Anterior cingulate cortex (tissue), 58 donors: ENCODE measurements at regions not wholly inside any gene's neighbourhood (a gene's known extent, or its start where the extent isn't known, plus 50 kb on each side); places are given as distances from the start of the nearest gene placed in this dataset.
"Not testable (repeated sequence)": the region's sequence is repeated elsewhere in the genome, so short reads cannot be mapped to it uniquely, and the experiment has no call there.

ENCODE experiments used
- DNase-seq, 58 donors: peaks; one replicate each; lab custom pipeline; 2025; lab: John Stamatoyannopoulos, UW

DNA sequence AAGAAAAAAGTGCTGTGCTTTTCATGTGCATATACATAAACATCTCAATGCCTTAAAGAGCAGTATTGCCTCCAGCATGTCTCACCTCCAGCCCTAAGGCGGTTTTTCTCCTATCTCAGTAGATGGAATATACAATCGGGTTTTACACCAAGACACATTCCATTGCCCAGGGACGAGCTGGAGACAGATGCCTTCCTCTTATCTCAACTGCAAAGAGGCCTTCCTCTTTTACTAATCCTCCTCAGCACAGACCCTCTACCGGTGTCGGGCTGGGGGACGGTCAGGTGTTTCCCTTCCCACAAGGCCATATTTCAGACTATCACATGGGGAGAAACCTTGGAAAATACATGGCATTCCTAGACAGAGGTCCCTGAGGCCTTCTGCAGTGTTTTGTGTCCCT is 385.3 kb downstream of the AMY1C start:
- not testable (repeated sequence) for DNase-seq

DNA sequence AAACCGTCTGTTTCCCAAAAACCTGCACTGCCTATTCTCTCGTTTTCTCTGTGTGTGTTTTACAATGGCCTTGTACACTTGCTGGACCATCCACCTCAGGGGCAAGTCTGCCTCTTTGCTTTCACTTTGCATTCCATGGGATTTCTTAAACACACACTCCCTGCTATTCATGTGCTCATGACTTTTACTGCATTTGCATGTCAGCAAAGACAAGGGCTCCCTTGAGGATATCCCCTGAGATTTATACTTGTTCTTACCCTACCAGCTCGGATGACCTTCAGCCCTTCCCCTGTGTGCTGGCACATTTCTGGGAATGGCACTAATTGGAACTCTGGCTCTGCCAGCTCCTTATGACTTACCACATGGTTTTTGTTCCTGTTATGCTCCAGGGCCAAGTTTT is 386.9 kb downstream of the AMY1C start:
- no peak for DNase-seq

- no peak for DNase-seq
Measured at GRCh38 chr1:104156738-104157137, 407.0 kb downstream of the AMY1C start.

DNA sequence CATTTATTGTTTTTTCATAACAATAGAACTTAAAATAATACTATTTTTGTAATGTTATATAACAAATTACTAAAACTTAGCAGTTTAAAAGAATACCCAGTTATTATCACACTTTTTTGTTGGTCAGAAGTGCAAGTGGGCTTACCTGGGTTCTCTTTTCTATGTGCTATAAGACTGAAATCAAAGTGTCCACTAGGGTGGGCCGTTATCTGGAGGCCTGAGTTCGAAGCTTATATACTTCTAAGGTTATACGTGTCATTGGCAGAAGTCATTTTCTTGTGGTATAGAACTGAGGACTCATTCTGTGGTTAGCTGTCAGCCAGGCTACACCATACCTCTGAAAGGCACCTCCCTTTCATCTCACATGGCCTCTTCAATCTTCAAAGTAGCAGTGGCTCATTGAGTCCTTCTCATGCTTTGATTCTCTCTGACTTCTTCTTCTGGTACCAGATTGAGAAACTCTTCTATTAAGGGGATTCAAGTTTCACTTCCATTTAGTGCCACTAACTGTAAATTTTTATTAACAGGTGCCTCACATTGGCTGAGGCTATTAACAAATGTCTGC is 414.3 kb downstream of the AMY1C start:
- no peak for DNase-seq

- DNase-seq, result peak in 1 of 58 donors; percentile 2
Measured at GRCh38 chr1:104172243-104172681, 422.6 kb downstream of the AMY1C start.

GRCh38 chr1:104182251-104182650 is 432.6 kb downstream of the AMY1C start:
- DNase-seq, result no peak

DNA sequence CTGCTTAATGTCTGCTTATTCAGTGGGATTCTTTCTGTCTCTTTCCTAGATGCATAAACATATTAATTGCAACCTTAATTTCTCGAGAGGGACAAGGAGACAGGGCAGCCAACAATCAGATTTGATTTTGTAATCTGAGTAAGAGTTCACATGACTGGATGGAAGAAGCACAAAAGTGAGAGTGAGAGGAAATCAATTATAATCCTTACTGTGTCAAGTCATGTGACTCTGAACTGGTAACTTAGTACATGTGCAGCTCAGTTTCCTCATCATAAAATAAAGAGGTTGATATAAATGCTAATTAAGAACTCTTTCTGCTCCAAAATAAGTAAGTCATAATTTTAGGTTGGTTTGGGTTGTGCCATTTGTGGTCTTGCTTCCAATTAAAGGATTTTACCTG is 439.5 kb downstream of the AMY1C start:
- DNase-seq, result no peak

GRCh38 chr1:104190821-104191220 is 441.1 kb downstream of the AMY1C start:
- DNase-seq, result no peak

DNA sequence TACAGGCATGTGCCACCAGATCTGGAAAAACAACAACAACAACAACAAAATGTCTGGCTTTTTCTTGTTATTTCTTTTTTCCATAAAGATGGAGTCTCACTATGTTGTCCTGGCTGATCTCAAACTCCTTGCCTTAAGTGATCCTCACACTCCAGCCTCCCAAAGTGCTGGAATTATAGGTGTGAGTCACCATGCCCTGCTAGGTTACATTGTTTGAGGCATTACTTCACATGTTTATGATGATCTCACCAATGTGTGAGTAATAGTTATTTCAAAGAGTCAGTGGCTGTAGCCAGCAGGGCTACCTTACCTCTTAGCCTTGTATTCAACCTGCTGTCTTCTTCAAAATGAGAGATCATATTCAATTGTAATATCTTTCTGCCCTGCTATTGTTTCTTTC is 445.7 kb downstream of the AMY1C start:
- no peak for DNase-seq

GRCh38 chr1:104196136-104196535 is 446.4 kb downstream of the AMY1C start:
- DNase-seq, result no peak

- no peak for DNase-seq
Measured at GRCh38 chr1:104197516-104197915, 447.8 kb downstream of the AMY1C start.

DNA sequence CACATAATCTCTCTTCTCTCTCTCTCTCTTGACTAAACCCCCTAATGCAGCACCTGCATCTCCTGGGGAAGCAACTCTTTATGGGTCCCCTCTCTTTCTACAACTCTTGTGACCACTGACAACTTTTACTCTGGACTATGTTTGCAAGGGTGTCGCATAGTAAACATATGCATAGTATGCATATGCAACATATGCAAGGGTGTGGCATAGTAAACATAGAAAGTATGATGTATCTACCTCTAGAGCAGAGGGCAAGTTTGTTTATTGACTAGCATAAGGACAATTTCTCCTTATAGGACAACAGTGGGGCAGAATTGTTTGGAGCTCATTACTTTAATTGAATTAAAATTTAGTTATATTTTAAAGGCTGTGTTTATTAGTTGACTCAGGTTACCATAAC is 462.5 kb downstream of the AMY1C start:
- no peak for DNase-seq

DNA sequence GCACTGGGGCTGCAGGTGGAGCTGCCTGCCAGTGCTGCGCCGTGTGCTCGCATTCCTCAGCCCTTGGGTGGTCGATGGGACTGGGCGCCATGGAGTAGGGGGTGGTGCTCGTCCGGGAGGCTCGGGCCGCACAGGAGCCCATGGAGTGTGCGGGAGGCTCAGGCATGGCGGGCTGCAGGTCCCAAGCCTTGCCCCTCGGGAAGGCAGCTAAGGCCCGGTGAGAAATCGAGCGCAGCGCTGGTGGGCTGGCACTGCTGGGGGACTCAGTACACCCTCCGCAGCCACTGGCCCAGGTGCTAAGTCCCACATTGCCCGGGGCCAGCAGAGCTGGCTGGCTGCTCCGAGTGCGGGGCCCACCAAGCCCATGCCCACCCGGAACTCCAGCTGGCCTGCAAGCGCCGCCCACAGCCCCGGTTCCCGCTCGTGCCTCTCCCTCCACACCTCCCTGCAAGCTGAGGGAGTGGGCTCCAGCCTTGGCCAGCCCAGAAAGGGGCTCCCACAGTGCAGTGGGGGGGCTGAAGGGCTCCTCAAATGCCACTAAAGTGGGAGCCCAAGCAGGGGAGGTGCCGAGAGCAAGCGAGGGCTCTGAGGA is 467.8 kb downstream of the AMY1C start:
- DNase-seq, result not testable (repeated sequence)

DNA sequence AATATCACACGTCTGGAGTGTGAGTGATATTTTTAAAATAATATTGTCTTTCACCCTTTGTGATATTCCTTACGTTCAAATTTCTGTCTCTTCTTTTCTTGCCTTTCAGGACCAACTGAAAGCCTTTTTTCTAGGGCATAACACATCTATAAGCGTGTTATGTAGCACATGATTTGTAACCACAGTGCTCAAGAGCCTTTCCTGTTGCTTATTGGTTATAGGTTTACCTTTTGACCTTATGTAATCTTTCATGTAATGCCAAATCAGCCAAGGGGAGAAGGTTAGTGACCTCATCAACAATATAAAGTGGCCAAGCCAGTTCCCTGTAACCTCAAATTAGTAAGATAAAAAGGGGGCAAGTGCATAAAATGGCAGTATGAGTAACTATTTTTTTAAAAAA is 480.2 kb downstream of the AMY1C start:
- no peak for DNase-seq

DNA sequence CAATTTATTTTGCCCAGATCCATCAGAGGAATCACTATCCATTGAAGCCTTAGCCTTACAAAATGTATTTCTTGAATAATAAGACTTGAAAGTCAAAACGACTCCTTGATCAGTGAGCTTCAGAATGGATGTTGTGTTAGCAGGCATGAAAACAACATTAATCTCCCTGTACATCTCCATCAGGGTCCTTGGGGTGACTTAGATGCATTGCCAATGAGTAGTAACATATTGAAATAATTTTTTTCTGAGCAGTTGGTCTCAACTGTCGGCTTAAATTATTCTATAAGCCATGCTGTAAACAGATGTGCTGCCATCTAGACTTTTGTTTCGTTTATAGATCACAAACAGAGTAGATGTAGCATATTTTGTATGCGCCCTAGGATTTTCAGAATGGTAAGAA is 482.0 kb downstream of the AMY1C start:
- DNase-seq, result no peak

DNA sequence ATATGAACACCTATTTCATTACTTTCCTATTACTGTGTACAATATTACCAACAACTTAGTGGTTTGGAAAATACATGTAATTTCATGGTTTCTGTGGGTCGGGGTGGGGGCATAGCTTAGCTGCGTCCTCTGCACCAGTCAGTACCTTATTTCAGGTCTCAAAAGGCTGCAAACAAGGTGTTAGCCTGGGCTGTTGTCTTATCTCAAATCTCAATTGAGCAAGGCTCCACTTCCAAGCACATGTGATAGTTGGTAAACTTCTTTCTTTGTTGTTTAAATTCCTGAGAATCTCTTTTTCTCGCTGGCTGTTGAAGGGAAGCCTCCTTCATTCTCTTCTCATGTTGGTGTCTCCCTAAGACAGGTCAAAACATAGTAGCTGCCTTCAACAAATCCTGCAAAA is 485.4 kb downstream of the AMY1C start:
- no peak for DNase-seq

- DNase-seq, result no peak
Measured at GRCh38 chr1:104238991-104239390, 489.3 kb downstream of the AMY1C start.

- no peak for DNase-seq
Measured at GRCh38 chr1:104248385-104248784, 498.7 kb downstream of the AMY1C start.

DNA sequence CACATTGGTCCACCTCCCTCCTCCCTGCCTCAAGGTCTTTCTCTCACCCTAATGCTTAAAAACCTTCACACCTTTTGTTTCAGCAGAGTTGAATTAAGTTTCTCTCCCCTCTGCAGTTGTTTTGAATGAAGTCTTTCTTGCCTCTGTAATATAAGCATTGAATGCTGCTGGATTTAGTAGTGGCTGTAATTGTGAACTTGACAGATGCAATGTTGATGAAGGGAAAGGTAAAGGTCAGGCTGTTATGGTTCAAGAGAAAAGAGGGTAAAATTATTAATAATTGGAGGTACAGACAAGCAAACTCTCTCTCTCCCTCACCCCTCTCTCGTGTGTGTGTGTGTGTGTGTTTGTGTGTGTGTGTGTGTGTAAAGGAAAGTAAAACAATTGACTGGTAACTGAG is 509.8 kb downstream of the AMY1C start:
- no peak for DNase-seq

DNA sequence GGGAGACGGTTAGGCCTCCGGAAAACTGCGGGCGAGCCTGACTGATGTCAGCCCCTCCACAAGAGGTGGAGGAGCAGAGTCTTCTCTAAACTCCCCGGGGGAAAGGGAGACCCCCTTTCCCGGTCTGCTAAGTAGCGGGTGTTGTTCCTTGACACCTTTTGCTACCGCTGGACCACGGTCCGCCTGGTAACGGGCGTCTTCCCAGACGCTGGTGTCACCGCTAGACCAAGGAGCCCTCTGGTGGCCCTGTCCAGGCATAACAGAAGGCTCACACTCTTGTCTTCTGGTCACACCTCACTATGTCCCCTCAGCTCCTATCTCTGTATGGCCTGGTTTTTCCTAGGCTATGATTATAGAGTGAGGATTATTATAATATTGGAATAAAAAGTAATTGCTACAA is 513.4 kb downstream of the AMY1C start:
- DNase-seq, result not testable (repeated sequence)

DNA sequence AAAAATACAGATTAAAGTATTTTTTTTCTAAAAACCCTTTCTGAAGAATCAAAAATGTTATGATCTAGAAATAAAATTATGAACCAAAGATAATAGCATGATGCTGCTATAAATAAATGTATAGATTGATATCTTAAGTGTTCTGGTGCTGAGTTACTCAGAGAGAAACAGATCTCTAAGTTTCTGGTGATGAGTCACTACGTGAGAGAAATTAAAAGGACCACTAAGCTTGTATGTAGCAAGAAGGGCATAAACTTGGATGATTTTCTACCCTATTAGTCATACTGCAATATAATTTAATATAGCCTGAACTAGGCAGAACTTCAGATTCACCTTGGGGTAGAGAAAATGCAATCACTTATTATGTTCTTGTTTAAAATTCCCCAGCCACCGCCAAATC is 514.8 kb downstream of the AMY1C start:
- DNase-seq, result no peak

- no peak for DNase-seq
Measured at GRCh38 chr1:104265163-104265562, 515.5 kb downstream of the AMY1C start.

GRCh38 chr1:104266612-104267011 is 516.9 kb downstream of the AMY1C start:
- no peak for DNase-seq
